B cell (primary cell): ENCODE measurements at regions not wholly inside any gene's neighbourhood (a gene's known extent, or its start where the extent isn't known, plus 50 kb on each side); places are given as distances from the start of the nearest gene placed in this dataset.

Experiments
- ATAC-seq: fragments of 200-7000 bp; cut with Tn5 transposase; one replicate; pipeline ENCODE4 v1.10.0; 2021; ENCODE audit warnings: low read depth, mild to moderate bottlenecking, moderate number of reproducible peaks, moderate library complexity
- CTCF ChIA-PET: fragments of 350-600 bp; sonication (Branson Sonifier 250); formaldehyde crosslinking; loops from one replicate; lab custom pipeline; 2021; ENCODE audit warnings: antibody characterized with exemption, inconsistent platforms; lab: Charles Lee
- POLR2A ChIA-PET: fragments of 350-600 bp; sonication (Branson Sonifier 250); formaldehyde crosslinking; loops from one replicate; lab custom pipeline; 2021; ENCODE audit warnings: antibody characterized with exemption; lab: Charles Lee
- DNase-seq: peaks from one replicate; pipeline ENCODE4 v3.0.0; 2013
- H2AFZ ChIP-seq: 2 replicates; pipeline ENCODE4 v1.6.1; 2012; ENCODE audit warnings: mild to moderate bottlenecking, low read depth, low read length; ENCODE audit not compliant: insufficient read depth, poor library complexity, severe bottlenecking
- H3K27ac ChIP-seq, 2 donors: 1 replicate in 1 of 2; 2 replicates in 1 of 2; pipeline ENCODE4 v1.5.1; 2012 to 2013; ENCODE audit warnings: low read length in 2 of 2, mild to moderate bottlenecking in 2 of 2, moderate library complexity in 1 of 2
- H3K27me3 ChIP-seq, 4 experiments: fragments of 200-600 bp in 1 of 4; sonication (generic) in 1 of 4; replicated peaks in 1 of 4; 1 replicate in 2 of 4; 2 replicates in 2 of 4; pipeline versions ENCODE4 v1.6.1 to v1.7.0; 2013 to 2016; ENCODE audit warnings: low read length in 3 of 4, mild to moderate bottlenecking in 2 of 4, mixed read lengths in 1 of 4, moderate library complexity in 1 of 4; ENCODE audit not compliant: insufficient read depth in 4 of 4, control insufficient read depth in 3 of 4; ENCODE audit errors: control extremely low read depth in 1 of 4
- H3K36me3 ChIP-seq, 2 experiments: replicated peaks in 1 of 2; 1 replicate in 1 of 2; 2 replicates in 1 of 2; pipeline versions ENCODE4 v1.6.1 to v1.7.1; 2013; ENCODE audit warnings: low read length in 1 of 2; ENCODE audit not compliant: insufficient read depth in 2 of 2, control insufficient read depth in 1 of 2; ENCODE audit errors: control extremely low read depth in 1 of 2, extremely low read depth in 1 of 2
- H3K4me1 ChIP-seq, 2 donors: fragments of 200-600 bp in 1 of 2; sonication (generic) in 1 of 2; 1 replicate in 1 of 2; 2 replicates in 1 of 2; pipeline versions ENCODE4 v1.5.1 to v1.6.1; 2013 to 2017; ENCODE audit warnings: low read length in 2 of 2; ENCODE audit not compliant: control insufficient read depth in 2 of 2, insufficient read depth in 2 of 2
- H3K4me2 ChIP-seq: replicated peaks from 2 replicates; pipeline ENCODE3; 2012; ENCODE audit warnings: mild to moderate bottlenecking, low read depth, low read length; ENCODE audit not compliant: poor library complexity, severe bottlenecking
- H3K4me3 ChIP-seq, 5 experiments: fragments of 200-600 bp in 1 of 5; sonication (generic) in 1 of 5; 1 replicate in 3 of 5; 2 replicates in 2 of 5; pipeline versions ENCODE4 v1.5.1 to v1.7.0; 2011 to 2016; ENCODE audit warnings: low read length in 4 of 5, mild to moderate bottlenecking in 4 of 5, low read depth in 2 of 5, control low read depth in 1 of 5, moderate library complexity in 1 of 5; ENCODE audit not compliant: insufficient read depth in 1 of 5; ENCODE audit errors: control extremely low read depth in 1 of 5, extremely low read depth in 1 of 5
- H3K79me2 ChIP-seq: fragments of 200-600 bp; sonication (generic); one replicate; pipeline ENCODE4 v1.6.0; 2016; ENCODE audit warnings: low read length; ENCODE audit not compliant: control insufficient read depth, insufficient read depth
- H3K9ac ChIP-seq: fragments of 200-600 bp; sonication (generic); 2 replicates; pipeline ENCODE4 v1.6.1; 2017; ENCODE audit warnings: mild to moderate bottlenecking, low read length, moderate library complexity
- H3K9me3 ChIP-seq, 3 donors: one replicate each; pipeline versions ENCODE4 v1.6.1 to v1.7.1; 2013; ENCODE audit warnings: low read length in 2 of 3; ENCODE audit not compliant: control insufficient read depth in 2 of 3, insufficient read depth in 1 of 3; ENCODE audit errors: control extremely low read depth in 1 of 3
- H4K20me1 ChIP-seq: 2 replicates; pipeline ENCODE4 v1.6.0; 2012; ENCODE audit warnings: mild to moderate bottlenecking, low read length; ENCODE audit not compliant: insufficient read depth, control insufficient read depth, poor library complexity, severe bottlenecking
- H3K27ac Mint-ChIP-seq: one replicate; pipeline ENCODE4 v1.8.0; 2021; ENCODE audit warnings: mixed read lengths
- H3K27me3 Mint-ChIP-seq: one replicate; pipeline ENCODE4 v1.8.0; 2021; ENCODE audit warnings: mixed read lengths
- H3K4me1 Mint-ChIP-seq: one replicate; pipeline ENCODE4 v1.8.0; 2021; ENCODE audit warnings: mixed read lengths
- H3K4me3 Mint-ChIP-seq: one replicate; pipeline ENCODE4 v1.8.0; 2021; ENCODE audit warnings: mixed read lengths
- H3K9me3 Mint-ChIP-seq: one replicate; pipeline ENCODE4 v1.8.0; 2022; ENCODE audit warnings: mixed read lengths; ENCODE audit not compliant: insufficient read depth
- CTCF ChIP-seq: fragments of 200-600 bp; IDR thresholded peaks from one replicate; pipeline ENCODE4 v1.8.0; 2022; ENCODE audit warnings: antibody characterized with exemption, mild to moderate bottlenecking
- EZH2 ChIP-seq: IDR thresholded peaks from 2 replicates; pipeline ENCODE4 v1.6.1; 2012; ENCODE audit warnings: borderline replicate concordance, low read depth, mild to moderate bottlenecking, moderate library complexity, low read length; ENCODE audit not compliant: insufficient read depth, poor library complexity, severe bottlenecking
- WGBS: methylation state at CpG from one replicate; pipeline ENCODE4 v1.1.5; 2013; ENCODE audit warnings: missing lambda C conversion rate; ENCODE audit not compliant: insufficient coverage; 5-methylcytosine and 5-hydroxymethylcytosine counted together
- intact Hi-C: fragments of 100-400 bp; cut with micrococcal nuclease; formaldehyde crosslinking; loops from one replicate; pipeline ENCODE4 v1.10.0; 2022

DNA sequence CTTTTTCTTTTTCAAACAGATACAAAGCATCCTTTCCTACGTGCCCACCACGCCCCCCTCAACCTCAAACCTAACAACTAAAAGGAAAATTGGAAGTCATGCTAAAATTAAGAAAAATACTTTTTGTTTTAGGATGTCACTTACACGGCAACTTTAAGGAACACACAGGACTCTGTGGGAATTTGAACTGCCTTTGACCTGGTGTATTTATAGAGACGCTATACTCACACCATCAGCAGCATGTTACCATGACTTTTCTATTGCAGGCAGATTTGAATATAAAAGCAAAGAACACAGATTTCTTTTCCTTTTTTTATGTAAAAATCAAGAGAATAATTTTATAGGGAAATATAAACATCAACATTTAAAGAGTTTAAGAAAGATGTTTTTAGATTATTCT, 198.2 kb downstream of the SIPA1L2 start:
- no peaks in the 10 kb centered on the region for H3K79me2 ChIP-seq
- no CpG with 5 or more reads among the region's 4 CpGs for WGBS
- no peak for DNase-seq
- TF ChIP-seq CTCF (no peak), EZH2 (no peak)
- H3K9me3 Mint-ChIP-seq, result no peaks in the 10 kb centered on the region
- no peak overlapping the region for H3K9ac ChIP-seq
- no peak overlapping the region for H3K27ac ChIP-seq
- no peaks in the 10 kb centered on the region for H3K4me1 Mint-ChIP-seq
- no peaks in the 10 kb centered on the region for H3K9me3 ChIP-seq
- intact Hi-C loops, result no loop called here
- H3K27me3 Mint-ChIP-seq, result no peaks in the 10 kb centered on the region
- no peak overlapping the region for H3K4me2 ChIP-seq
- no peaks in the 10 kb centered on the region for H4K20me1 ChIP-seq
- H3K4me1 ChIP-seq, result no peaks in the 10 kb centered on the region
- no peaks in the 10 kb centered on the region for H3K36me3 ChIP-seq
- no peak overlapping the region for H3K4me3 ChIP-seq
- H2AFZ ChIP-seq, result no peak overlapping the region
- no peaks in the 10 kb centered on the region for H3K27me3 ChIP-seq
- CTCF ChIA-PET, result no interaction called here
- H3K27ac Mint-ChIP-seq, result no peak overlapping the region
- H3K4me3 Mint-ChIP-seq, result no peak overlapping the region
- ATAC-seq, result no peak
- POLR2A ChIA-PET, result no interaction called here

DNA sequence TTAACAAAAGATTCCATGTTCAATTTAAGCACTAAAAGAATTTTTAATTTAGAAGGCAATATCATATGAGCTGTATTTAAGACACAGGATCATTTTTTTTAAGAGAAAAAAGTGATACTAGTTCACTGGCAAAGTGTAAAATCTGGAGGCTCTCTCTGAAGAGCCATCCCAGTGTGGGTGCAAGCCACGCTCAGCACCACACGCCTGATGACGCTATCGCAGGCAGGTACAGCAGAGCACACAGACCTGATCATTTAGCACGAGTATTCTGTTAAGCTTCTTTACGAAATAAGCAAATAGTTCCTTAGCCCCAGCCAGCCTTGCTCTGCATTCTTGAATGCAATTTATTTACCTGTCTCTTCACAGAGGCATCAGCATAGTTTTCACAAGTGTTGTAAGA, 198.6 kb downstream of the SIPA1L2 start:
- no peak overlapping the region for H3K9ac ChIP-seq
- ChIA-PET POLR2A (no interaction called here), CTCF (no interaction called here)
- no peak for TF ChIP-seq CTCF
- TF ChIP-seq EZH2, result no peak
- H3K4me1 Mint-ChIP-seq, result no peaks in the 10 kb centered on the region
- H3K27me3 ChIP-seq, result no peaks in the 10 kb centered on the region
- no peak overlapping the region for H3K4me3 Mint-ChIP-seq
- no peak overlapping the region for H2AFZ ChIP-seq
- no peaks in the 10 kb centered on the region for H3K4me1 ChIP-seq
- DNase-seq (no peak), ATAC-seq (no peak)
- H3K27ac ChIP-seq, result no peak overlapping the region
- H3K9me3 Mint-ChIP-seq, result no peaks in the 10 kb centered on the region
- no peak overlapping the region for H3K4me2 ChIP-seq
- no peak overlapping the region for H3K4me3 ChIP-seq
- H3K36me3 ChIP-seq, result no peaks in the 10 kb centered on the region
- intact Hi-C loops, result no loop called here
- no peaks in the 10 kb centered on the region for H3K27me3 Mint-ChIP-seq
- no peaks in the 10 kb centered on the region for H3K9me3 ChIP-seq
- WGBS, result 100% methylated on average over 4 of the region's 6 CpGs
- no peaks in the 10 kb centered on the region for H4K20me1 ChIP-seq
- no peaks in the 10 kb centered on the region for H3K79me2 ChIP-seq
- H3K27ac Mint-ChIP-seq, result no peak overlapping the region
